ENCODE measurements at regions not wholly inside any gene's neighbourhood (a gene's known extent, or its start where the extent isn't known, plus 50 kb on each side); places are given as distances from the start of the nearest gene placed in this dataset.

- Histone ChIP-seq H3K4me3 (ENCODE audit: low read depth in 1 of 3, low read length in 3 of 3) (no peak overlapping the region), H3K9ac (ENCODE audit: low read depth in 1 of 2, low read length in 2 of 2) (no peak overlapping the region), H3K4me1 (ENCODE audit: control insufficient read depth in 4 of 4, insufficient read depth in 4 of 4, low read length in 3 of 4) (no peaks in the 10 kb centered on the region), H3K27me3 (ENCODE audit: control insufficient read depth in 4 of 4, insufficient read depth in 4 of 4, low read length in 3 of 4) (no peaks in the 10 kb centered on the region), H3K36me3 (ENCODE audit: control insufficient read depth in 4 of 4, insufficient read depth in 3 of 4, low read depth in 1 of 4, low read length in 3 of 4) (no peaks in the 10 kb centered on the region), H3K9me3 (ENCODE audit: control insufficient read depth in 4 of 4, low read length in 3 of 4) (peaks cover 0 to 6% (median 0%) of the 10 kb centered on the region in 4 donors), H3K27ac (ENCODE audit: low read depth in 1 of 2, low read length in 2 of 2) (no peak overlapping the region)
- DNase-seq (ENCODE audit: low spot score): no peak
- 89% methylated on average over 2 of the region's 2 CpGs for WGBS
- TF ChIP-seq HNF4A (conservative IDR thresholded peaks at IDR 0.05): no peak
- TF ChIP-seq ZBTB33 (IDR thresholded peaks at IDR 0.05): no peak
- TF ChIP-seq EGR1 (IDR thresholded peaks at IDR 0.05; ENCODE audit: low read depth in 2 of 2): no peak
- no peak for TF ChIP-seq RAD21 (IDR thresholded peaks at IDR 0.05)
- no peak for TF ChIP-seq FOXA2 (IDR thresholded peaks at IDR 0.05)
- no peak for TF ChIP-seq ATF3 (IDR thresholded peaks at IDR 0.05)
- no peak for TF ChIP-seq RXRA (IDR thresholded peaks at IDR 0.05)
Measured at GRCh38 chr4:13762130-13762529, 134.6 kb upstream of the BOD1L1 start.

DNA sequence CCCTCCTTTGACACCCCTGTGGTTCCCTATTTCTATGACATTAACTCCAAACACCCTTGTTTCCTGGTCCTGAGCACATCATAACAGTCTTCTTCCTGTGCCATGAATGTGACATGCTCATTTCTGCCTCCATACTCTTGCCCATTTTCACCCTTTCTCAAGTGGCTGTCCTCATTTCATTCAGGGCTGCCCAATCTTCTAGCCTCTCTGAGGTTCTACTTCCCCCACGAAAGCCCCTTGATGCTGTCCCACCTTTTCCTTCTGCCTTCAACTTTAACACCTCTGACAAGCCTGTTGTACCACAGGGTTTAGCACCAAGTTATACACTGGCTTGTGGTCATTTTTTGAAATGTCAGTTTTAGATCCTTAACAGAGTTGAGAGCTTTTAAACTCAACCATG is 136.2 kb upstream of the BOD1L1 start:
- Histone ChIP-seq H3K4me1 (ENCODE audit: control insufficient read depth in 4 of 4, insufficient read depth in 4 of 4, low read length in 3 of 4) (no peaks in the 10 kb centered on the region), H3K9ac (ENCODE audit: low read depth in 1 of 2, low read length in 2 of 2) (no peak overlapping the region), H3K9me3 (ENCODE audit: control insufficient read depth in 4 of 4, low read length in 3 of 4) (no peaks in the 10 kb centered on the region), H3K27ac (ENCODE audit: low read depth in 1 of 2, low read length in 2 of 2) (no peak overlapping the region), H3K27me3 (ENCODE audit: control insufficient read depth in 4 of 4, insufficient read depth in 4 of 4, low read length in 3 of 4) (no peaks in the 10 kb centered on the region), H3K36me3 (ENCODE audit: control insufficient read depth in 4 of 4, insufficient read depth in 3 of 4, low read depth in 1 of 4, low read length in 3 of 4) (no peaks in the 10 kb centered on the region), H3K4me3 (ENCODE audit: low read depth in 1 of 3, low read length in 3 of 3) (no peak overlapping the region)
- WGBS: 87% methylated on average over 1 of the region's 1 CpG
- no peak for DNase-seq (ENCODE audit: low spot score)
- TF ChIP-seq, protein P1, sequence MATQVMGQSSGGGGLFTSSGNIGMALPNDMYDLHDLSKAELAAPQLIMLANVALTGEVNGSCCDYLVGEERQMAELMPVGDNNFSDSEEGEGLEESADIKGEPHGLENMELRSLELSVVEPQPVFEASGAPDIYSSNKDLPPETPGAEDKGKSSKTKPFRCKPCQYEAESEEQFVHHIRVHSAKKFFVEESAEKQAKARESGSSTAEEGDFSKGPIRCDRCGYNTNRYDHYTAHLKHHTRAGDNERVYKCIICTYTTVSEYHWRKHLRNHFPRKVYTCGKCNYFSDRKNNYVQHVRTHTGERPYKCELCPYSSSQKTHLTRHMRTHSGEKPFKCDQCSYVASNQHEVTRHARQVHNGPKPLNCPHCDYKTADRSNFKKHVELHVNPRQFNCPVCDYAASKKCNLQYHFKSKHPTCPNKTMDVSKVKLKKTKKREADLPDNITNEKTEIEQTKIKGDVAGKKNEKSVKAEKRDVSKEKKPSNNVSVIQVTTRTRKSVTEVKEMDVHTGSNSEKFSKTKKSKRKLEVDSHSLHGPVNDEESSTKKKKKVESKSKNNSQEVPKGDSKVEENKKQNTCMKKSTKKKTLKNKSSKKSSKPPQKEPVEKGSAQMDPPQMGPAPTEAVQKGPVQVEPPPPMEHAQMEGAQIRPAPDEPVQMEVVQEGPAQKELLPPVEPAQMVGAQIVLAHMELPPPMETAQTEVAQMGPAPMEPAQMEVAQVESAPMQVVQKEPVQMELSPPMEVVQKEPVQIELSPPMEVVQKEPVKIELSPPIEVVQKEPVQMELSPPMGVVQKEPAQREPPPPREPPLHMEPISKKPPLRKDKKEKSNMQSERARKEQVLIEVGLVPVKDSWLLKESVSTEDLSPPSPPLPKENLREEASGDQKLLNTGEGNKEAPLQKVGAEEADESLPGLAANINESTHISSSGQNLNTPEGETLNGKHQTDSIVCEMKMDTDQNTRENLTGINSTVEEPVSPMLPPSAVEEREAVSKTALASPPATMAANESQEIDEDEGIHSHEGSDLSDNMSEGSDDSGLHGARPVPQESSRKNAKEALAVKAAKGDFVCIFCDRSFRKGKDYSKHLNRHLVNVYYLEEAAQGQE (IDR thresholded peaks at IDR 0.05): no peak
- TF ChIP-seq YY1 (IDR thresholded peaks at IDR 0.05) (no peak), MAX (IDR thresholded peaks at IDR 0.05) (no peak), JUND (IDR thresholded peaks at IDR 0.05) (no peak), GABPA (IDR thresholded peaks at IDR 0.05 in 1 of 2, conservative IDR thresholded peaks at IDR 0.05 in 1 of 2) (no peak), ATF3 (IDR thresholded peaks at IDR 0.05) (no peak), NR2F2 (IDR thresholded peaks at IDR 0.05) (no peak), HNF4G (IDR thresholded peaks at IDR 0.05) (no peak), FOXA2 (IDR thresholded peaks at IDR 0.05) (no peak), SP1 (IDR thresholded peaks at IDR 0.05) (no peak), HNF4A (conservative IDR thresholded peaks at IDR 0.05) (no peak), TAF1 (conservative IDR thresholded peaks at IDR 0.05) (no peak), RXRA (IDR thresholded peaks at IDR 0.05) (no peak), EGR1 (IDR thresholded peaks at IDR 0.05; ENCODE audit: low read depth in 2 of 2) (no peak), ZBTB33 (IDR thresholded peaks at IDR 0.05) (no peak), FOXA1 (IDR thresholded peaks at IDR 0.05) (no peak), RAD21 (IDR thresholded peaks at IDR 0.05) (no peak)
- TF ChIP-seq, protein P2, sequence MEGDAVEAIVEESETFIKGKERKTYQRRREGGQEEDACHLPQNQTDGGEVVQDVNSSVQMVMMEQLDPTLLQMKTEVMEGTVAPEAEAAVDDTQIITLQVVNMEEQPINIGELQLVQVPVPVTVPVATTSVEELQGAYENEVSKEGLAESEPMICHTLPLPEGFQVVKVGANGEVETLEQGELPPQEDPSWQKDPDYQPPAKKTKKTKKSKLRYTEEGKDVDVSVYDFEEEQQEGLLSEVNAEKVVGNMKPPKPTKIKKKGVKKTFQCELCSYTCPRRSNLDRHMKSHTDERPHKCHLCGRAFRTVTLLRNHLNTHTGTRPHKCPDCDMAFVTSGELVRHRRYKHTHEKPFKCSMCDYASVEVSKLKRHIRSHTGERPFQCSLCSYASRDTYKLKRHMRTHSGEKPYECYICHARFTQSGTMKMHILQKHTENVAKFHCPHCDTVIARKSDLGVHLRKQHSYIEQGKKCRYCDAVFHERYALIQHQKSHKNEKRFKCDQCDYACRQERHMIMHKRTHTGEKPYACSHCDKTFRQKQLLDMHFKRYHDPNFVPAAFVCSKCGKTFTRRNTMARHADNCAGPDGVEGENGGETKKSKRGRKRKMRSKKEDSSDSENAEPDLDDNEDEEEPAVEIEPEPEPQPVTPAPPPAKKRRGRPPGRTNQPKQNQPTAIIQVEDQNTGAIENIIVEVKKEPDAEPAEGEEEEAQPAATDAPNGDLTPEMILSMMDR (IDR thresholded peaks at IDR 0.05; ENCODE audit: low read depth, low read length, missing input control): no peak

Data from liver (tissue), 8 donors.